GM19025 (cell line): ENCODE measurements at regions not wholly inside any gene's neighbourhood (a gene's known extent, or its start where the extent isn't known, plus 50 kb on each side); places are given as distances from the start of the nearest gene placed in this dataset.

Experiments used
- ATAC-seq: cut with Tn5 transposase; IDR thresholded peaks from one replicate; pipeline ENCODE4 v1.9.1; 2021; ENCODE audit warnings: mild to moderate bottlenecking, low read depth, moderate library complexity; ENCODE audit not compliant: unreplicated experiment

DNA sequence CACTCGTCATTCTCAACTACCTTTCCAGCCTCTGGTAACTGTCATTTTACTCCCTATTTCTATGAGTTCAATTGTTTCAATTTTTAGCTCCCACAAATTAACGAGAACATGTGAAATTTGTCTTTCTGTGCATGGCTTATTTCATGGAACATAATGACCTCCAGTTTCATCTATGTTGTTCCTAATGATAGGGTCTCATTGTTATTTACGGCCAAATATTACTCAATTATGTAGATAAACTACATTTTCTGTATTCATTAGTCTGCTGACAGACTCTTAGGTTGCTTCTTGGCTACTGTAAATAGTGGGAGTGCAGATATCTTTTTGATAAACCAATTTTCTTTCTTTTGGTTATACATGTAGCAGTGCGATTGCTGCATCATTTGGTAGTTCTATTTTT lies 374.9 kb upstream of the ROBO1 start:
- ATAC-seq: no peak

DNA sequence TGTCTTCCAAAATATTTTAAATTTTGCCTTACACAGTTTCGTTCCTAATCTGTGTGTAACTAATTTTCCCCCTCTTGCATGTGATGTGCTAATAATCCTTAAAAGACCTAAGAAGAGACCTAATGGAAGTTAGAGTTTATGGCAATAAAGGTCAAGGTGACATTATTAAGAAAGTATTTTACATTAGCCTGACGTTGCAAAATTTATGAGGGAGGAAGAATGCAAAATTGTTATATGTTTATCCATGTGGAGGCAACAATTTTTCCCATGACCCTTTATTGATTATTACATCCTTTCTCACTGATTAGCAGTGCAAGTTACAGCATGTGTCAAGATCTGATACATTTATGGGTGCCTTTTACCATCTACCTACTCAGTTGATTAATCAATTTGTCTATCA lies 373.8 kb upstream of the ROBO1 start:
- ATAC-seq: no peak

DNA sequence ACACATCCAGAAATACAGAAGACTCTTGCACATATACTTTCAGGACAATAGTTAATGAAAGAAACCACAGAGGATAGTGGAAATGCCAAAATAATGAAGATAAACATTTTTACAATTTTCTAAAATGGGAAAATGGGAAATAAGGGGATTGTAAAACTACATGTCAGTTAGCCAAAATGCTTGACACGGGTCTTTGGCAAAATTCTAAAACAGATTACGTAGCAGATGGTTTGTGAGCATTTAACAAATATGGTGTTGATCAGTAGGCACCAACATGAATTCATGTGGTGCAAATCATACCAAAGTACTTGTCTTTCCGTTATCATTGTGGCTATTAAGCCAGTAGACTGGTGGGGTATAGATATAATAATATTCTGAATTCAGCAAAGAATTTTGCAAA lies 348.5 kb upstream of the ROBO1 start:
- ATAC-seq: no peak

DNA sequence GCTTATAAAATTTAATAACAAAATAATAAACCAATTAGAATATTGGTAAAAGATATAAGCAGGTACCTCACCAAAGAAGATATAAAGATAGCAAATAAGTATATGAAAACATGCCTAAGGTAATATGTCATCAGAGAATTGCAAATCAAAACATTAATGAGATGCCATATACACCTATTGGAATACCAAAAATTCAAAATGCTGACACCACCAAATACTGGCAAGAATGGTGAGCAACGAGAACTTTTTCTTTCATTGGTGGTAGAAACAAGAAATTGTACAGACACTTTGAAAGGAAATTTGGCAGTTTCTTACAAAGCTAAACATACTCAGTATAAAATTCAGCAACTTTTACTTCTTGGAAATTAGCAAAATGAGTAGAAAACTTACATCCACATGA lies 346.9 kb upstream of the ROBO1 start:
- no peak for ATAC-seq

DNA sequence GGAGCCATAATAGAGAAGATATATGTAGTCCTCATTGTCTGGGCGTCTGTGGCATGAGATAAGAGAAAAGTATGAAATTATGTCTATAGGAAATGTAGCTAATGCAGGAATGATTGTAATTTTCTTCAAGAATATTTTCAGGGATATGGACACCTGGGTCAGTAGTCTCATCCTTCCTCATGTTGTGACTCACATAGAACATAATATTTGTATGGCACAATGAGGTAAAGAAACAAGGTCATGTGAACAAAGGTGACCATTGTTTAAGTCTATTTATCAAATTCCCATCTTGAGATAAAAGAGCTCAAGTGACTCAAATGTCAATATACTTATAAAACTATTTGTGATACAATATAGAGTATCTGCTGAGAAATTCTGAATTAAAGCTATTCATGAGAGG lies 345.5 kb upstream of the ROBO1 start:
- ATAC-seq: no peak

DNA sequence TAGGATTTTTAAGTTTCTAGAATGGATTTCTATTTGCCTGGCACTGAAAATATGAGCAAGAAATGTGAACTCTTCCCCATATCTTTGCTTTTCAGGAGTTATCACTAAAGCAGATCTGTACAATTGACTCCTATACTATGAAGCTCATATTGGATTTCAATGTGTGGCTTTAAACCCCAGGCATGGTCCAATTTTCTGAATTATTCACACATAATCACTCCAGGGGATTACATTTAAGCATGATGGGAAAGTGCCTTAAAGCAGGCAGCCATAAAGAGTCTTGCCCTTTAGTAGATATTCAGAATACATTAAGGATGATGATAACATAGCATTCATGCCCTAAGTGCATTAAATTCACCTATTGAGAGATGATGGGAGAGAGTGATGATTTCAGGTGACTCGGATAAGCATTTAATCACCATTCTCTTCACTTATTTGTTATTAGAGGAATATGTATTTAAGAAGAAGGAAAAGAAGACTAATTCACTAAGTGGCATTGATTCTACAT lies 331.8 kb upstream of the ROBO1 start:
- no peak for ATAC-seq

DNA sequence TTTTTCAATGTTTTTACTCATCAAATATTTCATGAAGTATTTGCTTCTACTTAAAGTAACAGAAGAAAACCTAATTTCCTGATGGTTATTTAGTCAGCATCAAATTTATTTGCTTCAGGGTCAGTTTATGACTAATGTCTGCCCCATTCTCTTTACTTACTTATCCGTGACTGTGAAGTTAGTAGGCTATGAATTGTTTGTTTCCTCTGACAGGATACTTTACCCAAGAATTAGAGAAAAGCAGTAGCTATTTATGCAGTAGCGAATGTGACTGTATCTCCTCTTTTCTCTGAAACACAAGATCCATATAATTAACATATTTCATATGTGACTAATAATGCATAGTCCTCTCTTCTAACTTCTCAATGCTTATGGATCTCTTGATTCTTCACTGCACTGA lies 329.9 kb upstream of the ROBO1 start:
- no peak for ATAC-seq

DNA sequence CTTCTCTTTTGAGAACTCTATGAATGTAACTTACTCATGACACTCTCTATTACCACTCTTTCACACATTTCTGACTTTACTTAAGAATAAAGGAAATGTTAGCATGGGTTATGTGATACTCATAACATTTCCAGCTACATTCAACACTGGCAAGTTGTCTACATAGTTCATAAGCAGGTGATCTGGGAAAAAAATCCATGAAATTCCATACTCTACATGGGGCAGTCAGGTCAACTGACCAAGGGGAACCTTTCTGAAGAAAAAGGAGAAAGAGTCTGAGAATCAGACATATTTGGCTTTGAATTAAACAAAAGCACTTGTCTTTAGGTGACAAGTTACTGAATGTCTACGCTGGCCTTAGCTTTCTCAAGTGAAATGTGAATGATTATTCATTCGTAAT lies 329.1 kb upstream of the ROBO1 start:
- ATAC-seq: no peak

DNA sequence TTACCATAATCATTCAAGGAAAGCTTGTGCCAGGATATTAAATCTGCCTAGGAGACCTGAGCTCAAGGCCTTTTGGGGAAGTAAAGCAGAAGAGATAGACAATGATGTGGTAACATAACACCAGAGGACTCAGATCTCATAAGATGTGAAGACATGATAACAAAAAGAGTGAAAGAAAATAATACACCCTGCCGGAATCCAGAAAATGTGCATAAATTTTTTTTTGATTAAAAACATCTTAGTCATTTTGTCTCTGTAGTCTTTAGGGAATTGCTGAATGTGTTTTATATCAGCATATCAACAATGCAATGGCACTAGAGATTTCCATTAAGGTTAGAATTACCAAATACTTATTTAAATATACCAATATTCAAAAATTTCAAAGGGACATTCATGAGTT lies 326.8 kb upstream of the ROBO1 start:
- no peak for ATAC-seq

DNA sequence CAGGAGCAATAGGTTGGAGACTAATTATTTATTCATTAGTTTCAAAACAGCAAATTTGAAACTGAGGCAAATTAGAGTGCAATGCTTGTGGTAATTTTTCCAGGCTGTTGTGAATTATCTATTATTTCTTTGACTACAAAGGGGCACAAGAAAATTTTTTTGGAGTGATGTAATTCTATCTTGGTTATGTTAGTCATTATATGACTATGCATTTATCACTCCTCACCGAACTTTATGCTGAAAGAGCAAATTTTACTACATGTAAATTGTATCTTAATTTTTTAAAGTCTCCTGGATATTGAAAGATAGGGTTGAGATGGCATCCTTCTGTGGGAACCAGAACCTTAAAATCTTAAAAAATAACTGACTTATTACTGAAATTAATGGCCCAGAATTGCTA lies 320.0 kb upstream of the ROBO1 start:
- no peak for ATAC-seq

DNA sequence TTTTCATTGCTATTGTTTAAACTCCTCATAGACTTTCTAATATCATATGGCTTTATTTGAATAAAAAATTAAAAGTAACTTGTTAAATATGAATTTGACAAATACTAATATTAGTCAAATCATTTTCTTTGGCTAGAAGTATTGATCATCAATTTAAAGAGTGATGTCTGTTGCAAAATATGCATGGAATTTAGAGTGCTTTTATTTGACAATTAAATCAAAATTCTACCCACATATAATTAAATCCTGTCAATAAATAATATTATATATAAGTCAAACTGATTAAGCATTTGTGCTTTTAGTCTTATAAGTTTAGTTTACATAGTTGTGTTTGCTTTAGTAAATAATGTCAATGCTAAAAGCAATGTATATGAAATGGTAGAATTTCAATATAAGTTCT lies 318.6 kb upstream of the ROBO1 start:
- no peak for ATAC-seq

DNA sequence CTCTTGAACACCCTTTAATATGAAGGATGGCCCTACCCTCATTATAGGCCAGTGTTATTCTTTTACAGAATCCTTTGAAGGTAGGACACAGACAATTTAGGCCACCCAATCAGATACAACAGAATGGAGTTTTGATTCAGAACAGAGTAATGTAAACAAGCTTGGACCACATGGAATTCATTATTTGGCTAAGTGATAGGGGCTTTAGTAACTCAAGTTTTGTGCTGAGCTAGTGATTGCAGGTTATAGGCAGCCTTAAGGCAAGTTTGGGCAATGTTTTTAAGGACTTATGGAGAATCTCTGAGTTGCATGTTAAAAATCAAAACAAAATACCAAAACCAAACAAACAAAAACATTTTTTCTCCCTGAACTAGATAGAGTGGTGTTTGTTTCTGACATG lies 312.1 kb upstream of the ROBO1 start:
- no peak for ATAC-seq

DNA sequence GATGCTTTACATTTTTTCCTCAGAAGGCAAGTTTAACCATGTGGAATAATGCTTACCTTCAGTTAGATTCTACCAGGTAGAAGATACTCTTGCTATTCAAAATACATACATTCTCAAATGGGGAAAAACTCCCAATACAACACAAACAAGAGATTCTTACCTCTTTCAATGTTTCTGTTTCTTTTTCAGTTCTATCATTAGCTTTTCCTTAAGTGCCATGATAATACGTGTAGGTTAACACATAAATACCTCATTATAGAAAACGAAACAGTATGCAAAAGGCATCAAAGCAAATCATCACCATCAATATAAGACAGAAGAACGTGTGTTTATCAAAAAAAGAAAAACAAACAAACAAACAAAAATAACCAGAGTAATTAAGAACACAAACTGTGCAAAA lies 300.7 kb upstream of the ROBO1 start:
- no peak for ATAC-seq

DNA sequence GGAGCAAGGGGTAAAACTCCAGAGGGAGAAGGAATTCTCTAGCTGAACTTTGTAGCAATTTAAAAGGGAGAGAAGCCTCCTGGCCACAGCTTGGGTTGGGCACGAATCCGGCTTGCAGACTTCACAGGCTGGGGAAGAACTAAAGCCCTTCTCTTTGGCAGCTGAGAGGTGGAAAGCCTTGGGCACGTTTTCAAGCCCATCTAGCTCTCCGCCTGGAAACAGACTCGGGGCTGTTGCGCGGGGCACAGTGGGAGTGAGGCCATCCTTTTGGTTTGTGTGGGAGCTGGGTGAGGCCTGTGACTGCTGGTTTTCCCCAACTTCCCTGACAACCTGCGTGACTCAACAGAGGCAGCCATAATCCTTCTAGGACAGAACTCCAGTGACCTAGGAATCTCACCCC lies 295.7 kb upstream of the ROBO1 start:
- ATAC-seq: no peak

DNA sequence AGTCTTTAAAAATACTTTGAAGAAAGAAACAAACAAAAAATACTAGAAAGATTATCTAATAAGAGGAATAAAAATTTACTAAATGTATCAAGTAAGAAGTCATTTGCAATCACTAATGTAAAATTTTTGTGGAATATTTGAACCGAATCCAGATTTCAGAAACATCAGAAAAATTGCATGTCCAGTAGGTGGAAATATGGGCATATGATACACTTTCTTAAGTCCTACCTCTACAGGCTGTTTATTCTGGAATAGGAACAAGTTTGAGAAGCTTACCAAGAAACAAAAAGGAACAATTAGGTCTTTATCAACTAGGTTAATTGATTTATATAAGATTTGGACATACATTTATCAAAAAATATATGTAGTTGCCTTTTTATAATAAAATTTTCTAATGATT lies 292.9 kb upstream of the ROBO1 start:
- no peak for ATAC-seq

DNA sequence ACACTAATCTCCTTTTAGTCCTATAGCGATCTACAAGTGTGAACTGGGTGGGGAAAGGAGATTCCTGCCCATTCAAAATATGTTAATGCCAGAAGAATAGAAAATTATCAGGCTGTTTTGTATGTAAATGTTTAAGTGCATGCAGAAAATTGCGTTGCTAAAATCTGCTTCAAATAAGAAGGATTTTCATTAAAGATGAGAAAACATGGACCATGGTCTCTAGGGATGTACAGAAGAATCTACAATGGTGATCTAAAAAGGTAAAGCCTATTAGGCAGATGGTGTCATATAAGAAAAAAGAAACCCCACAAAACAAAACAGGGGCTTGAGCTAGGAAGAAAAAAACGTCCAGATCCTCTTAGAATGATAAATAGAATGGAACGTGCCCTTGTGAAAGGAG lies 287.5 kb upstream of the ROBO1 start:
- ATAC-seq: no peak

DNA sequence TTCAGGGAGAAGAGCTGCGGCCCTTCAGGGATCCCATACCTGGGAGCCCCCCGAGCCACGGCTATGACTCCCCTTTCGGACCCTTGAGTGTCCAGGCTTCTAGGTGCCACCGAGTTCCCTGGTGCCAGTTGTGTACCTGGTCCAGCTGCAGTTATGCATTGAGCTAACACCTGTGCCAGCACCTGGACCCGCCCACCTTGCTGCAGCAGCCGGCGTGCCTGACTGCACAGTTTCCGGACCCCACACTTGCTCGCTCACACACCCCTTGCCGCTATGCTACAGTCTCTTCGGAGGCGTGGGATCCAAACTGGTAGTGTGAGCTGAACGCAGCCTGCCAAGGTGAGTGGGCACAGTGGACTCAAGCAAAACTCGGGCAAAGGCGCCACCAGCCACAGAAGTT lies 284.5 kb upstream of the ROBO1 start:
- ATAC-seq: no peak

DNA sequence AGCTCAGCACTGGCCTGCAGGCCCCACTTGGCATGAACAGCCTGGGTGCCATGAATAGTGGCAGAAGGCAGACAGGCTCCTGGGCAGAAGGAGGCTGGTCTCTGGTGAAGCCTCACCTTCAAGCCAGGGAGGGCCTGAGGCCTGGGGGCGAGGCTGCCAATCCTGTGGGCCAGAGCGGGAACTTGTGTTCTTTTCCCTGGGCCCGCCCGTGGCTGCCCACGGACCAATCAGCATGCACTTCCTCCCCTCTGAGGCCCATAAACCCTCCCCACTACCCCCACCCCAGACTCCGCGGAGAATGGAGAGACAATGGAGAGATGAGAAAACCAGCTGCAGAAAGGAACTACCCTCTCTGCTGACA lies 283.8 kb upstream of the ROBO1 start:
- ATAC-seq: no peak

DNA sequence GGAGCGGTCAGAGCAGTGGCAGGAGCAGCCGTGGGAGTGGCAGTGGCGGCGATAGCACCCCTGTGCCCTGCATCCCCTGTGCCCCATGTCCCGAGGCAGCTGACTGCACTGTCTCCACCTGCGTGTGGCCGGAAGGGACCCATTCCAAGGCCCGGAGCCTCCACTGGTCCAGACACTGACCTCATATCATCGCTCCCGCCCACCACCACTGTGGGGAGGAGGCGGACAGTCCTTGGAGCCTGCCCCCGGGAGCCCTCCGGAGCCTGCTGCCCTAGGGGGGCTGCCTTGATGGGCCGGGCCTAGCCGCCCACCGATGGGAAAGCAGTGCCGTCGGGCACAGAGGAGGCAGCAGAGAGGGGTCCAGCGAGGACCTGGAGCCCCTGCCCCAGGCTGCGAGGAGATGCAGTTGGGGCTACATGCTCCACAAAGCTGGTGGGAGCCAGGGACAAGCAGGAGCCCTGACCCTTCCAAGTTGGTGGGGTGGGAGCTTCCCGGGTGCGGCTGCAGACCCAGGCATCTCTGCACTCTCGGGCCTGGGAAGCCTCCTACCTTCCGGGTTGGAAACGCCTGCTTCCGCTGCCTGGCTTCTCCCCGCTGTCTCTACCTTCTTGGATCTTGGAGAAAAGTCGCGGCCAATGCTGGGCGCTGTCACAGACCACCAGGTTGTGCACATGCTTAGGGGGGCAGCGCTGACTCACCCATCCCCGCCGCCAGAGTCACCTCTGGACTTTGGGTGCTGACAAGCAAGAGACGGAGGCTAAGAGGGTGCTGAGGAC lies 283.2 kb upstream of the ROBO1 start:
- ATAC-seq: no peak

DNA sequence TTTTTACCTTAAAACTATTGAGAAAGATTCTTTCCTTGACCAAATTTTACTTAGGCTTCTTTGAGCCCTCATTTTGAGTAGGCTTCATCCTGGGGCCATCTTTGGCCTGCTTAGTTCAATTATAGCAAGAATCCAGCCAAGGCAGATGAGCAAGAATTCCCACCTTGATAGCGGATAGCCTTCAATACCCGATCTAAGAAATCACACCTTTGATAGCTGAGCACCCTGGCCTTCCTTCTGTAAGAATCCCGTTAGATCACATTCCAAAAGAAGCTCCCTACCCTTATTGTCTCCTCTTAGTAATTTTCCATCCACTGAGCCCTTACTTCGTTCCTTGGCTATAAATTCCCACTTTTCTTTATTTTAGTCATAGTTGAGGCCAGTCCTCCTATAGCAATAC lies 275.4 kb upstream of the ROBO1 start:
- ATAC-seq: no peak

DNA sequence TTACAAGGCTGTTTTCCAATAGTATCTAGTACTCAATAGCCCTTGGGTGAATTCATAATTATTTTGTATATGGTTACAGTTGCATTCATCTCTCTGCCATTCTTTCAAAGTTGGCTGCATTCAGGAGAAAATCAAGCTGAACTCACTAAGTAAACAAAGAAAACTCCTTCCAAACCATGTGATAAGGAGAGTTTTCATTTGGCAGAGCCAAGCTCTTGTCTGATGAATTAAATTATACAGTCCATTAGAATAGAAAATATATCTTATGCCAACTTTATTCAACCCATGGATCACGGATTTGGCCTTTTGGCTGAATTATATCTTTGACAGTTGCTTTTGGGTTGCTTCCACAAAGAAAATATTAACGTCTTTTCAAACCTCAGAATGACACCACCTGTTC lies 272.3 kb upstream of the ROBO1 start:
- no peak for ATAC-seq

DNA sequence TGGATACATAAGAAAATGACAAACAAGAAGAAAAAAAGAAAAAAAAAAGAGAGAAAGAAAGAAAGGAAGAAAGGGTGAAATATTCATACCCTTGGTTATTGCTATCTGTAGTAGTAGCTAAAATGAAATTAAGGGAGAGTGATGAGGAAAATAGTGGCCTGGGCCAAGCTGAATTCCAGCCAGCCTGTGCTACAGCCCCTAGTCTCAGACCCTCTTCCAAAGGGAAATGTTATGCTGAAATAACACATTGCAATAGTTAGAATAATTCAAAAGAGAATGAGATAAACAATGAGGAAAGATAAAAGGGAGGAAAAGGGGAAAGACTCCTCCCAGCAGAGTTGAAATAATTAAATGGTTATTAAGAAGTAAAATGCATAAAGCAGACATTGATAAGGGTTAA lies 268.4 kb upstream of the ROBO1 start:
- no peak for ATAC-seq

DNA sequence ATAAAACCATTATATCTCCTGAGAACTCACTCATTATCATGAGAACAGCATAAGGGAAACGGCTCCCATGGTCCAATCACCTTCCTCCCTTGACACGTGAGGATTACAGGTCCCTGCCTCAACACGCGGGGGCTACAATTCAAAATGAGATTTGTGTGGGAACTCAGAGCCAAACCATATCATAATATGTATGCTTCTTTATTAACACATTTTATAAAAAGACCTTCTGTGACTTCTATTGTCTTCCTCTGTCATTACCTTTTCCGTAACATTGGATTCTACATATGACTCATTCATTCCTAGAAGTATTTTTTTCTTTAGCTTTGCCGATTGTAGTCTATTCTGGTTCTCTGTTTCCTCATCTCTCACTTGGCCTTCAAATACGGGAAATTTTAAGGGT lies 267.2 kb upstream of the ROBO1 start:
- no peak for ATAC-seq
